ENCODE measurements at regions not wholly inside any gene's neighbourhood (a gene's known extent, or its start where the extent isn't known, plus 50 kb on each side); places are given as distances from the start of the nearest gene placed in this dataset.

DNA sequence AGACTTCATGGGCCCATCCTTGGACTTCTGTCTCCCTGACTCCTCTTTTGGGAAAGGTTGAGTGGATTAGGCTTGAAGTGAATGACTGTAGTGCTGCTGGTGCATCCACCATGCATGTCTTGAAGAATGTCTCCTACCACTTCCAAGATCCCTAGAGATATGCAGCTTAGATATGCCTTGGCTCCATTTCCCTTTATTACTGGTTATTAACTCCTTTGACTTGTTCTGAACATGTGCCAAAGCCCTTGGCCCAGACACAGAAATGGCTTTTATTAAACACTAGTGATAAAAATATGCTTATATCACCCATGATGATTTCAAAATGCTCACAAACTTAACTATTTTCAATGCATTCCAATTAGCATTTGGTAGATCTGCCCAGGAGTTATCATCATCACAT is 90.0 kb upstream of the SLC14A2 start:
- no peak overlapping the region for H3K4me3 ChIP-seq (ENCODE audit: low read length)
- H2BK5ac ChIP-seq (ENCODE audit: low read length) = no peak overlapping the region
- no peak overlapping the region for H2BK120ac ChIP-seq (ENCODE audit: low read depth, low read length)
- H3K27ac ChIP-seq (ENCODE audit: low read depth, low read length) = no peak overlapping the region
- H3K9ac ChIP-seq (ENCODE audit: low read length) = no peak overlapping the region
- H4K8ac ChIP-seq (ENCODE audit: low read depth, low read length) = no peak overlapping the region
- no peak overlapping the region for H4K5ac ChIP-seq (ENCODE audit: low read length)
- H3K23ac ChIP-seq (ENCODE audit: low read length) = no peak overlapping the region
- no peak overlapping the region for H3K56ac ChIP-seq (ENCODE audit: low read length)
- no peaks in the 10 kb centered on the region for H3K36me3 ChIP-seq (ENCODE audit: control insufficient read depth, insufficient read depth, low read length)
- no peak overlapping the region for H3K18ac ChIP-seq (ENCODE audit: low read length)
- no peak for DNase-seq
- H3K4ac ChIP-seq (ENCODE audit: low read depth, low read length) = no peak overlapping the region
- no peak overlapping the region for H3K4me2 ChIP-seq (ENCODE audit: low read length)
- H3K4me1 ChIP-seq (ENCODE audit: control insufficient read depth, low read depth, low read length) = no peaks in the 10 kb centered on the region
- no peaks in the 10 kb centered on the region for H3K79me2 ChIP-seq (ENCODE audit: control insufficient read depth, insufficient read depth, low read length)
- H2BK15ac ChIP-seq (replicated peaks; ENCODE audit: low read depth) = no peak overlapping the region
- H3K27me3 ChIP-seq (ENCODE audit: insufficient read depth, low read length, poor library complexity) = no peaks in the 10 kb centered on the region
- H2AK5ac ChIP-seq (ENCODE audit: low read length) = no peak overlapping the region
- no peaks in the 10 kb centered on the region for H3K79me1 ChIP-seq (ENCODE audit: low read length)

GRCh38 chr18:45526114-45526841 is 89.0 kb upstream of the SLC14A2 start:
- H3K18ac ChIP-seq (ENCODE audit: low read length) = no peak overlapping the region
- H3K23ac ChIP-seq (ENCODE audit: low read length) = no peak overlapping the region
- WGBS (ENCODE audit: extremely low coverage, insufficient coverage, low lambda C conversion rate) = no CpG with 5 or more reads among the region's 3 CpGs
- H2BK15ac ChIP-seq (replicated peaks; ENCODE audit: low read depth) = no peak overlapping the region
- H3K27me3 ChIP-seq (ENCODE audit: insufficient read depth, low read length, poor library complexity) = no peaks in the 10 kb centered on the region
- no peaks in the 10 kb centered on the region for H3K4me1 ChIP-seq (ENCODE audit: control insufficient read depth, low read depth, low read length)
- H3K56ac ChIP-seq (ENCODE audit: low read length) = no peak overlapping the region
- peak; percentile 10 for DNase-seq
- no peak overlapping the region for H2AK5ac ChIP-seq (ENCODE audit: low read length)
- no peaks in the 10 kb centered on the region for H3K79me2 ChIP-seq (ENCODE audit: control insufficient read depth, insufficient read depth, low read length)
- no peaks in the 10 kb centered on the region for H3K36me3 ChIP-seq (ENCODE audit: control insufficient read depth, insufficient read depth, low read length)
- H4K5ac ChIP-seq (ENCODE audit: low read length) = no peak overlapping the region
- H3K9ac ChIP-seq (ENCODE audit: low read length) = no peak overlapping the region
- no peak overlapping the region for H3K27ac ChIP-seq (ENCODE audit: low read depth, low read length)
- H3K4me3 ChIP-seq (ENCODE audit: low read length) = no peak overlapping the region
- no peak overlapping the region for H2BK5ac ChIP-seq (ENCODE audit: low read length)
- no peak overlapping the region for H3K4me2 ChIP-seq (ENCODE audit: low read length)
- no peak overlapping the region for H2BK120ac ChIP-seq (ENCODE audit: low read depth, low read length)
- H3K79me1 ChIP-seq (ENCODE audit: low read length) = no peaks in the 10 kb centered on the region
- no peak overlapping the region for H4K8ac ChIP-seq (ENCODE audit: low read depth, low read length)
- no peak overlapping the region for H3K4ac ChIP-seq (ENCODE audit: low read depth, low read length)

DNA sequence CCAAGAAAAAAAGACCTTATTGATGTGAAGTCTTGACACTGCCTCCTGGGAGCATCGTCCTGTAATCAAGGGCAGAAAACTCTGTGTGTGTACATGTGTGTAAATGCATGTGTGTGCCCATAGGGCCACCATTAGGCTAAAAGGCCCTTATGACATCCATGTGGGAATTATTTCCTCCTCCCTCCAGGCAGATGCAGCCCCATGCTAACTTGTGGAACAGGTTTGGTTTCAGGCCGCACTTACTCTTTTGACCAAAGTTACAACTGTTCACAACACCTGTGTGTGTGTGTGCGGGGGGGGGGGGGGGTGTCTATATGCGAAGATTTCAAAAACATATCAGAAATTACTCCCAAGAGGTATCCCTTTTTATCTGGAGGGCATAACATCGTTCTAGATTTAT is 87.4 kb upstream of the SLC14A2 start:
- no peak overlapping the region for H2BK120ac ChIP-seq (ENCODE audit: low read depth, low read length)
- no CpG with 5 or more reads among the region's 5 CpGs for WGBS (ENCODE audit: extremely low coverage, insufficient coverage, low lambda C conversion rate)

GRCh38 chr18:45528712-45529336 is 86.5 kb upstream of the SLC14A2 start:
- Histone ChIP-seq H3K27me3 (ENCODE audit: insufficient read depth, low read length, poor library complexity) (no peaks in the 10 kb centered on the region), H3K18ac (ENCODE audit: low read length) (no peak overlapping the region), H3K36me3 (ENCODE audit: control insufficient read depth, insufficient read depth, low read length) (no peaks in the 10 kb centered on the region), H4K8ac (ENCODE audit: low read depth, low read length) (no peak overlapping the region), H3K79me2 (ENCODE audit: control insufficient read depth, insufficient read depth, low read length) (no peaks in the 10 kb centered on the region), H2AK5ac (ENCODE audit: low read length) (no peak overlapping the region), H2BK15ac (replicated peaks; ENCODE audit: low read depth) (no peak overlapping the region), H3K23ac (ENCODE audit: low read length) (no peak overlapping the region), H3K4ac (ENCODE audit: low read depth, low read length) (no peak overlapping the region), H4K5ac (ENCODE audit: low read length) (no peak overlapping the region), H3K4me1 (ENCODE audit: control insufficient read depth, low read depth, low read length) (no peaks in the 10 kb centered on the region), H3K27ac (ENCODE audit: low read depth, low read length) (no peak overlapping the region), H2BK120ac (ENCODE audit: low read depth, low read length) (no peak overlapping the region), H3K79me1 (ENCODE audit: low read length) (no peaks in the 10 kb centered on the region), H3K9ac (ENCODE audit: low read length) (no peak overlapping the region), H2BK5ac (ENCODE audit: low read length) (no peak overlapping the region), H3K4me3 (ENCODE audit: low read length) (no peak overlapping the region), H3K56ac (ENCODE audit: low read length) (no peak overlapping the region), H3K4me2 (ENCODE audit: low read length) (no peak overlapping the region)
- DNase-seq = no peak
- no CpG with 5 or more reads among the region's 2 CpGs for WGBS (ENCODE audit: extremely low coverage, insufficient coverage, low lambda C conversion rate)

More for the DNA sequence above, 87.4 kb upstream of the SLC14A2 start:
- H3K79me2 ChIP-seq (ENCODE audit: control insufficient read depth, insufficient read depth, low read length) = no peaks in the 10 kb centered on the region
- no peaks in the 10 kb centered on the region for H3K79me1 ChIP-seq (ENCODE audit: low read length)
- H2BK5ac ChIP-seq (ENCODE audit: low read length) = no peak overlapping the region
- no peak overlapping the region for H3K27ac ChIP-seq (ENCODE audit: low read depth, low read length)
- no peak for DNase-seq
- no peak overlapping the region for H4K8ac ChIP-seq (ENCODE audit: low read depth, low read length)
- no peak overlapping the region for H3K9ac ChIP-seq (ENCODE audit: low read length)
- no peak overlapping the region for H2AK5ac ChIP-seq (ENCODE audit: low read length)
- no peak overlapping the region for H3K4me2 ChIP-seq (ENCODE audit: low read length)
- no peaks in the 10 kb centered on the region for H3K4me1 ChIP-seq (ENCODE audit: control insufficient read depth, low read depth, low read length)
- H3K27me3 ChIP-seq (ENCODE audit: insufficient read depth, low read length, poor library complexity) = no peaks in the 10 kb centered on the region
- no peak overlapping the region for H3K56ac ChIP-seq (ENCODE audit: low read length)
- H3K18ac ChIP-seq (ENCODE audit: low read length) = no peak overlapping the region
- no peak overlapping the region for H3K23ac ChIP-seq (ENCODE audit: low read length)
- H2BK15ac ChIP-seq (replicated peaks; ENCODE audit: low read depth) = no peak overlapping the region
- H4K5ac ChIP-seq (ENCODE audit: low read length) = no peak overlapping the region
- H3K4me3 ChIP-seq (ENCODE audit: low read length) = no peak overlapping the region
- no peaks in the 10 kb centered on the region for H3K36me3 ChIP-seq (ENCODE audit: control insufficient read depth, insufficient read depth, low read length)
- H3K4ac ChIP-seq (ENCODE audit: low read depth, low read length) = no peak overlapping the region

- no CpG with 5 or more reads among the region's 2 CpGs for WGBS (ENCODE audit: extremely low coverage, insufficient coverage, low lambda C conversion rate)
- Histone ChIP-seq H3K56ac (ENCODE audit: low read length) (no peak overlapping the region), H3K4me3 (ENCODE audit: low read length) (no peak overlapping the region), H3K27ac (ENCODE audit: low read depth, low read length) (no peak overlapping the region), H3K79me1 (ENCODE audit: low read length) (no peaks in the 10 kb centered on the region), H2BK120ac (ENCODE audit: low read depth, low read length) (no peak overlapping the region), H3K9ac (ENCODE audit: low read length) (no peak overlapping the region), H2BK15ac (replicated peaks; ENCODE audit: low read depth) (no peak overlapping the region), H3K4me1 (ENCODE audit: control insufficient read depth, low read depth, low read length) (no peaks in the 10 kb centered on the region), H3K79me2 (ENCODE audit: control insufficient read depth, insufficient read depth, low read length) (no peaks in the 10 kb centered on the region), H2AK5ac (ENCODE audit: low read length) (no peak overlapping the region), H3K4ac (ENCODE audit: low read depth, low read length) (no peak overlapping the region), H3K27me3 (ENCODE audit: insufficient read depth, low read length, poor library complexity) (no peaks in the 10 kb centered on the region), H4K5ac (ENCODE audit: low read length) (no peak overlapping the region), H4K8ac (ENCODE audit: low read depth, low read length) (no peak overlapping the region), H3K4me2 (ENCODE audit: low read length) (no peak overlapping the region), H3K18ac (ENCODE audit: low read length) (no peak overlapping the region), H2BK5ac (ENCODE audit: low read length) (no peak overlapping the region), H3K36me3 (ENCODE audit: control insufficient read depth, insufficient read depth, low read length) (no peaks in the 10 kb centered on the region), H3K23ac (ENCODE audit: low read length) (no peak overlapping the region)
- no peak for DNase-seq
Measured at GRCh38 chr18:45538444-45538843, 76.8 kb upstream of the SLC14A2 start.

GRCh38 chr18:45539491-45539891 is 75.8 kb upstream of the SLC14A2 start:
- H3K79me1 ChIP-seq (ENCODE audit: low read length) = no peaks in the 10 kb centered on the region
- H3K27ac ChIP-seq (ENCODE audit: low read depth, low read length) = no peak overlapping the region
- no peak overlapping the region for H3K4ac ChIP-seq (ENCODE audit: low read depth, low read length)
- H3K18ac ChIP-seq (ENCODE audit: low read length) = no peak overlapping the region
- H3K56ac ChIP-seq (ENCODE audit: low read length) = no peak overlapping the region
- no peak overlapping the region for H3K9ac ChIP-seq (ENCODE audit: low read length)
- no peak overlapping the region for H2BK120ac ChIP-seq (ENCODE audit: low read depth, low read length)
- WGBS (ENCODE audit: extremely low coverage, insufficient coverage, low lambda C conversion rate) = no CpG with 5 or more reads among the region's 5 CpGs
- H2AK5ac ChIP-seq (ENCODE audit: low read length) = no peak overlapping the region
- H4K8ac ChIP-seq (ENCODE audit: low read depth, low read length) = no peak overlapping the region
- H2BK15ac ChIP-seq (replicated peaks; ENCODE audit: low read depth) = no peak overlapping the region
- no peak overlapping the region for H3K4me3 ChIP-seq (ENCODE audit: low read length)
- H3K27me3 ChIP-seq (ENCODE audit: insufficient read depth, low read length, poor library complexity) = no peaks in the 10 kb centered on the region
- DNase-seq = no peak
- no peaks in the 10 kb centered on the region for H3K36me3 ChIP-seq (ENCODE audit: control insufficient read depth, insufficient read depth, low read length)
- no peaks in the 10 kb centered on the region for H3K79me2 ChIP-seq (ENCODE audit: control insufficient read depth, insufficient read depth, low read length)
- no peak overlapping the region for H2BK5ac ChIP-seq (ENCODE audit: low read length)
- no peak overlapping the region for H3K23ac ChIP-seq (ENCODE audit: low read length)
- no peak overlapping the region for H4K5ac ChIP-seq (ENCODE audit: low read length)
- no peak overlapping the region for H3K4me2 ChIP-seq (ENCODE audit: low read length)
- H3K4me1 ChIP-seq (ENCODE audit: control insufficient read depth, low read depth, low read length) = no peaks in the 10 kb centered on the region
